OCI-LY7 (cell line): ENCODE measurements at regions not wholly inside any gene's neighbourhood (a gene's known extent, or its start where the extent isn't known, plus 50 kb on each side); places are given as distances from the start of the nearest gene placed in this dataset.

Experiments used
- CTCF ChIP-seq: fragments of 200-600 bp; sonication (generic); conservative IDR thresholded peaks from 2 replicates; pipeline ENCODE4 v1.5.1; 2014; ENCODE audit warnings: mild to moderate bottlenecking, antibody characterized with exemption, low read length, moderate library complexity, mixed read lengths
- EZH2phosphoT487 ChIP-seq: fragments of 200-600 bp; sonication (generic); IDR thresholded peaks from 2 replicates; pipeline ENCODE4 v1.6.1; 2018; ENCODE audit warnings: low read depth, borderline replicate concordance, mild to moderate bottlenecking, mixed run types, antibody characterized with exemption, low read length, moderate library complexity, mixed read lengths

GRCh38 chr18:28736951-28737350, 560.0 kb upstream of the CDH2 start:
- no peak for TF ChIP-seq CTCF
- TF ChIP-seq EZH2phosphoT487: no peak
